OCI-LY1 (cell line): ENCODE measurements at regions not wholly inside any gene's neighbourhood (a gene's known extent, or its start where the extent isn't known, plus 50 kb on each side); places are given as distances from the start of the nearest gene placed in this dataset.
"Not testable (repeated sequence)": the region's sequence is repeated elsewhere in the genome, so short reads cannot be mapped to it uniquely, and the experiment has no call there.

Source experiments
- CTCF ChIP-seq: fragments of 200-600 bp; sonication (generic), shearing (Covaris generic); IDR thresholded peaks from 2 replicates; pipeline ENCODE4 v1.5.1; 2017; ENCODE audit warnings: mild to moderate bottlenecking, antibody characterized with exemption, low read length, moderate library complexity, mixed read lengths
- EZH2 ChIP-seq: fragments of 200-600 bp; sonication (generic), shearing (Covaris generic); IDR thresholded peaks from 2 replicates; pipeline ENCODE4 v1.8.0; 2017; ENCODE audit warnings: borderline replicate concordance, mixed run types, mild to moderate bottlenecking, antibody characterized with exemption, low read length, moderate library complexity, mixed read lengths

- TF ChIP-seq CTCF, EZH2: not testable (repeated sequence)
Measured at GRCh38 chr10:38403347-38404117, 309.4 kb downstream of the ZNF37A start.
